ENCODE measurements at regions not wholly inside any gene's neighbourhood (a gene's known extent, or its start where the extent isn't known, plus 50 kb on each side); places are given as distances from the start of the nearest gene placed in this dataset.

GRCh38 chr7:146000882-146001281 is 115.7 kb upstream of the CNTNAP2 start:
- TF ChIP-seq SP1 (IDR thresholded peaks at IDR 0.05) = no peak
- no peak for TF ChIP-seq L3MBTL2 (conservative IDR thresholded peaks at IDR 0.05)
- TF ChIP-seq ZNF384 (IDR thresholded peaks at IDR 0.05) = no peak
- TF ChIP-seq PKNOX1 (IDR thresholded peaks at IDR 0.05) = no peak
- no peak for TF ChIP-seq BHLHE40 (IDR thresholded peaks at IDR 0.05; ENCODE audit: borderline replicate concordance)
- TF ChIP-seq FOXM1 (IDR thresholded peaks at IDR 0.05; ENCODE audit: borderline replicate concordance) = no peak
- TF ChIP-seq ELF4 (IDR thresholded peaks at IDR 0.05) = no peak
- no peak for TF ChIP-seq ARNT (IDR thresholded peaks at IDR 0.05)
- TF ChIP-seq CTBP1 (IDR thresholded peaks at IDR 0.05; ENCODE audit: borderline replicate concordance) = no peak
